Kidney glomerular epithelial cell (primary cell): ENCODE measurements at regions not wholly inside any gene's neighbourhood (a gene's known extent, or its start where the extent isn't known, plus 50 kb on each side); places are given as distances from the start of the nearest gene placed in this dataset.
"Not testable (repeated sequence)": the region's sequence is repeated elsewhere in the genome, so short reads cannot be mapped to it uniquely, and the experiment has no call there.

Experiments
- DNase-seq: peaks from one replicate; lab custom pipeline; 2025; lab: John Stamatoyannopoulos, UW

DNA sequence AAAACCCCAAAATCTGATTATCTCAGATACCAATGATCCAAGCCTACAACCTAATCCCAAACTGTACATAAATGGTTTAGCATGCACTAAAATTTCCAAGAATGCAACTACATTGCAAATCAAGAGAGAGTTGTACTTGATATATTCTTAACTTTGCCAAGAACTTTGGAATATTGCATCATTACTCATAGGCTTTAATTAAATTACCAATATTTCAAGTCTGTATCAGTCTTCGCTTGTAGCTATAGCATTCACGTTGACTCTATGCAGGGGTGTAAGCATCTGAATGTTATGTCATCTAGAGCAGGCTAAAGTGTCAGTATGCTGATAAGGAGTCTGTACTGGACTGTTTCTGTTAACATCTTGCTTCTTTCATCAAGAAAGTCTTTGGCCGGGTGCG lies 56.3 kb downstream of the FOXI3 start:
- no peak for DNase-seq

DNA sequence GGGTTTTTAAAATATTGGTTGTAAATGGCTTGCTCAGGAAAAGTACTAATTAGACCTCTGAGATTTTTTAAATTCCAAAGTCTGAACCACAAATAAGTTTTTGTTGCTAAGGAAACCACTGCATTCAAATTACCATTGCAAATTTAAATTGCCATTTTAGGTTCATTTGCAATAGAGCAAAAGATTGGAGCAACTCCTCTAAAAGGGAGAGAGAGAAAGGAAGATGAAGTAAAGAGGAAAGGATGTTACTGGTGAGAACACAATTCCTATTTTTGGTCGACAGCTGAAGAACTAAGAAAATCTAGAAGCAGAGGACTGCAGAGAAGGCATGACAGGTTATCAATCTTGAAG lies 74.9 kb downstream of the FOXI3 start:
- DNase-seq, result no peak

DNA sequence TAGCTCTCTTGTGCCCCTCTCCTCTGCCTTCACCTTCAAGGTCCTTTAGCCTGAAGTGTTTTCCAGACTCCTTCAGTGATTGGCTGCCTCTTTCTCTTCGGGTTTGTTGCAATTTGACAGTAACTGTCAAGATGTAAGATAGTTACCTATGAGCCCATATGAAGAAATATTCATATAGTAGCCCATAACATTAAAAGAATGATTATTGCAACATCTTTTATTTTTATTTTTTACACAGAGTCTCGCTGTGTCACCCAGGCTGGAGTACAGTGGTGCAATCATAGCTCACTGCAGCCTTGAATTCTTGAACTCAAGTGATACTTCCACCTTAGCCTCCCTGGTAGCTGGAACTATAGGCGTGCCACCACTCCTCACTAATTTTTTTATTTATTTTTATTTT lies 80.5 kb downstream of the FOXI3 start:
- DNase-seq, result no peak

DNA sequence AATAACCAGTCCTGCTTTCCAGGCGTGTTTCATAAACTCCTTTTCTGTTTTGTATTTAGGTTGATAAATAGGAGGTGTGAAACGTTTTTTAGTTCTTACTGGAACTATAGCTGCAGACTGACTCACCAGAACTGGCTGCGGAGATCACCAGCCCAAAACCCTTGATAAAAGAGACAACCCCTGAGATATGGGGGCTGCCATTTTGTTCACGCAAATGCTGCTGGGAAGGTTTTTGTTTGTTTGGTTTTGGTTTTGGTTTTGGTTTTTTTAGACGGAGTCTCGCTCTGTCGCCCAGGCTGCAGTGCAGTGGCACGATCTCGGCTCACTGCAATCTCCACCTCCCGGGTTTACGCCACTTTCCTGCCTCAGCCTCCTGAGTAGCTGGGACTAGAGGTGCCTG lies 87.1 kb downstream of the FOXI3 start:
- not testable (repeated sequence) for DNase-seq

DNA sequence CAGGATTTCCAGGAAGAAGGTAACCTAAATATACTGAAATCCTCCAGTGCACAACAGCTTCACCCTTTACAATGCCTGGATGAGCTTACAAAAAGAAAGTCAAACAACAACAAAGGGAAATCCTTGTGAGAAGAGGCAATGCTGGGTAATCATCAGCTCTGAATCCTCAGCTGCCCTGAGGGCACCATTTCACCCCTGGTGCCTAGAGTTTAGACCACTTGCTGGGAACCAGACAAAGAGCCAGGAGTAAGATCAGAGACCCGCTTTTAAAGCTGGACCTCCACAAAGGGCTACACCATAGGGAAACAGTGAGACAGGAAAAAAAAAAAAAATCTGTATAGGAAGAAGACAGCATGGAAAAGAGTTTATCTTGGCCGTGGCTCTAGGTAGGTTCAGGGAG lies 97.0 kb downstream of the FOXI3 start:
- no peak for DNase-seq

DNA sequence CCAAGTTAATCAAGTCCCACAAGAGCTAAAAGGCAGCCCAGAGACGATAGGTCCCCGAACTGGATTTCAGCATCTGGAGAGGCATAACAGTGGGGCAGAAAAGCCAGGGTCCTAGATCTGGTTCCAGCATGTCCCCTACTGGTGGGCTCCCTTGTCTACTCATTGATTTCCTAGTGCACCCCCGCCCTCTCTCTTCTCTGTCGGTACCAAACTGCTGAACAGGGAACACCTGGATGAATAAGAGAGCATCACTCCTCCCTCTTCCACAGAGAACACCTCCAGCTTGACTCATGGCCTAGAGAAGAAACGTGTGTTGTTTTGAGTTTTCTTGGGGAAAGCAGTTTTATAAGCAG lies 101.3 kb downstream of the FOXI3 start:
- no peak for DNase-seq

DNA sequence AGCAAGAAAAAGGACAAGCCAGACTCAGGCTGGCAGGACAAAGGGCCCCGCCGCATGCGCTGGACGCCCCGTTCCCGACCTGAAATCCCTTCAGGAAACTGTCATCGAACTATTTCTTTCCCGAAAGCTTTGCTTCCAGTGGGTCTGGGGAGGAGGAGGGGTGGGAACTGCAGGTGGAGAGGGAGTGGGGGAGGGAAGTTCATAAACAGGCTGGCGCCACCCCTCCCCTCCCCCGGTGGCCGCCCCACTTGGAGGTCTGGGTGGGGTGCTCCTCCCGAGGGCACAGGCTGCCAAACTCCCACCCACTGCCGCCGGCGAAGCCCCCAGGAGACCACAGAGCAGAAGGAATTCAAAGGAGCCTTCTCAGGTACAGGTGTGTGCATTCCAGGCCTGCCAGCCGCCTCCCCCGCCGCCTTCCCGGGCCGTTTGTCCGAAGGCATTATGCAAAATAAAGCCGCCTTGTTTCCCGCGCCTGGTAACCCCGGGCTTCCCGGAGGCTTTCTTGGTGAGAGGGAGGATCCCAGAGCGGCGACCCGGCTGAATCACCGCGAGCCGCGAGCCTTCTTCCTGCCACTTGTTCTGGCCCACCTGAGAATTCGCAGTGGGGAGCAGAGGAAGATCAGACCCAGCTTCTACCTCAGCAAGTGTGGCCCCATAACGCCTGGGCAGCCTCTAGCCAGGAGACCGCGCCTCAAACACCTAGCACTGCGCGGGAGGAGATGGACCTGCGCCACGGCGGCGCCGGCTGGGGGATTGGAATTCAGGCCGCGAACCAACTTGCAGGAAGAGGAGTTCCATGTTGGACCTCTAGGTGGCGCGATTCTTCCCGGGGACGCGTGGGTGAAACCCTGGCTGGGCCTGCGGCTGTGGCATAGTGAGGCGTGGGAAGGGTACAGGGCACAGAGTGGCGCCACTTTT lies 101.9 kb downstream of the FOXI3 start:
- DNase-seq, result no peak

DNA sequence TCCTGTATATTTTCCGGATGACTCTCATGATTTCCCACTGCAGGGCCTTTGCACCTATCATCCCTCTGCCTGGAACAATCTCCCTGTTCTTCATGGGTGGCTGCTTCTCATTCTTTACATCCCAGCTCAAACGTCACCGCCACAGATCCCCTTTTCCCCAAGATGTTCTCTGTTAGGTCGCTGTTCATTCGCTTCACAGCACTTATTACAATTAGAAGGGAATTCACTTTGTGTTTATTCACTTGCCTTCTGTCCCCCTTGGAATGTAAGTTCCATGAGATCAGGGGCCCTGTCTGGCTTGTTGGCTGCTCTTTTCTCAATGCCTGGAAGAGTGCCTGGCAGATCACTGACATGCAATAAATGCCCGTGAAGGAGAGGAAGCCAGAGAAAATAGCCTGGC lies 106.7 kb downstream of the FOXI3 start:
- no peak for DNase-seq

DNA sequence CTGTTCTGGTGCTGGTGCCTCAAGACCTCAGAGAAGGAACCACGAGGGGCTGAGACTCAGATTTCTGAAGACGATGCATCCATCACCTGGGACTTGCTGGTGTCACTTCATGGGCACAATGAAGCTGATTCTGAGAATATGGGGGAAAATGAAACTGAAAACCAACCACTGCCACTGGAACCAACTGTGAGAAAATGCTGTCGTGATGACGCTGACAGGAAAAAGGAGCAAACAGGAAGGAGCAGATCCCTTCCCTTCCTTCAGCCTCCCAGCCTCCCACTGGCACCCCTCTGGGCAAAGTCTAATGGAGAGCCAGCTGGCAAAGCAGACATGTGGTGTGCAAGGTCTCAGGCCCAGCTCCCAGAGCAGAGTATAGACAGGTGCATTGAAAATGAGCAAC lies 109.7 kb downstream of the FOXI3 start:
- no peak for DNase-seq

DNA sequence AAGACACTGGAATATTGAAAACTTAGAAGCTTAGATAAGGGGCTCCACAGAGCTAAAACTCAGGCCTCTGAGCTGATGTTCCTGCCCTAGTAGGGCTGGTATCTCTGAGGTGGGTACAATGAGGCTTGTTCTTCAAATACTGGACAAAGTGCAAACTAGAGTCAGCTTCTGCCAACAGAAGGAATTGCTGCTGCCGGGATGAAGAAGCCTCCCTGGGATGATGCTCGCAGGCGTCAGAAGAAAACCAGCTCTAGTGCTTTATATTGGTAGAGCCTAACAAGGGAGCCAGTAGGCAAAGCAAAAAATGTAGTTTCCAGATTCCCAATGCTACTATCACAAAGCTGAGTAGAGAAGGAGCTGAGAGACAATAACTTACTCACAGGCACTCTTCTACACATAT lies 118.1 kb downstream of the FOXI3 start:
- no peak for DNase-seq

DNA sequence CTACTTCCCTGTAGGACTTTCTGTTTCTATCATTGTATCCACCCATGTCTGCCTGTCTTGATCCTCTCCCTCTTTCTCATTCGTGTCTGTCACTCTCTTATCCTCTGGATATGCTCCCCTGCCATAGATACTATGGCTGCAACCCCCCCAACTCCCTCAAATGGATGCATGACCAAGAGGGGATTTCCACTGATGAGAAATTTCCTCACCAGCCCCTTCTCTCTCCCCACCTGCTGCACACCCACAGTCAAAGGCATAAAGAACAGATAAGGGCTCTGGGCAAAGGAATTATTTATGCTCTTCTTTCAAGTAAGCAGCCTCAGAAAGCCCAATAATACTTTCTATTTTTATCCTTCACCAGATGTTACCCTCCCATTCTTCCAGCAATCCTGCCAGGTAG lies 121.3 kb downstream of the FOXI3 start:
- no peak for DNase-seq

DNA sequence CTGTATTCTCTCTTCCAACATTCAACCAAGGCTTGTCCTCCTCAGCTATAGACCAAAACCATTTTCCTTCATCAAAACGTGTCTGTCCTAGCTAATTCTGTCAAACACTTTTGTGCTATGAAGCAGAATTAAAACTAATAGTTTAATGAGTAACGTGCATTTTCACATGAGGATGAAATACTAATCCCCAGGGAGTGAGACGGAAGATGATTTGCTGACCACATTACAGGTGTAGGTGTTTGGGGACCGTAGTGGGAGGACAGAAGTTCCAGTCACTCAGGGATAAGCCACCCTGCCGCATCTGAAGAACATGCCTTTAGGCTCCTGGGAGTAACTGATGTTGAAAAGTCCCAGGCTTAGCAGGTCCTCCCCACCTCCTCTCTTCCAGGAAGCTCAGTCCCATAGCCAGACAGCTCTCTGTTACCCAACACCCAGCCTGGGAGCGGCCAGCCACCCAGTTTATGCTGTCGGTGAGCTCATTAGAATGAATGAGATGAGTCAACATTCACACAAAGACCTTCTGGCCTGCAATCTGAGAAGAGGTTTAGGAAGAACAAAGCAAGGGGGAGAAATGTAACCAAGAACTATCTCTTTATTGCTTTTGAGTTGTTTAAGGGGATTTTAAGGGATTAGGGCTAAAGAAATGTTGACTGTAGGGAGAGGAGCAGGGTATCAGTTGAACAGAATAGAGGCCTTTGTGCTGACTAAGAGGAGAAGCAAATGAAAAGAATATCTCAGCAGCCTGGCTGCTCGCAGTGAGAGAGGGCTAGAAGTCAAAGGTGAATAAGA lies 122.5 kb downstream of the FOXI3 start:
- peak; percentile 65 for DNase-seq

DNA sequence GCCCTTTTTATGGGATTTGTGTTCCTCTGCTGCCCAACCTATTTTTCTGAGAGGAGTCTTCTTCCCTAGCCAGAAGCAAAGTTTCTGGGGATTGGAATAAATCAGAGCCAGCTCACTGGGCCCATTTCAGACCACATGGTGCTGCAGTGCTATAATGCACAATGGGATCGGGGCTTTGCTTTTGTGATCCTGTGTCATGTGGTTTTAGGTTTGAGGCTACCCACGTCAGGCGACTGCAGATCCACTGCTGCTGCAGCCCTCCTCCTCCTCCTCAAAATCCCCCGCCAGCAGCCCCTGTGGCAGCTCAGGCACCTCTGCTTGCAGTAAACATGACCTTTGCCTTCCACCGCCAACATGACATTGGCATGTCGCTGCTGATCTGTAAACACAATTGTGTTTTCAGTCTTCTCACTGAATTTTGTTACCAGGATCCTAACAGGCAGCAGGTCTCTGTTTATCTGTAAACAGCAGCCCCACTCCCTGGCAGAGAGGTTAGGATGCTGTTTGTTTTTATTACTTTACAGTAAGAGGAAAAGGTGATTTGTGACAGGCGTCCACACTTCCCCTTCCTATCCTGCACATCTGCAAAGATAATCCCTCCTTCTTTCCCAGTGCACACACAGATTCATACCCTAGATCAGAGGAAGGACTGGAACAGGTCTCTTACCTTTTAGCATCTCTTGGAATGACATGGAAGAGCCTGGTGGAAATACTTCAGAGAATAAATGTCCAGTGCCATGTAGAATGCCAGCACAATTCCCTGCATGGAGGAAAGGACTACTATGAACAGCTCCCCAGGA lies 130.8 kb downstream of the FOXI3 start:
- no peak for DNase-seq

DNA sequence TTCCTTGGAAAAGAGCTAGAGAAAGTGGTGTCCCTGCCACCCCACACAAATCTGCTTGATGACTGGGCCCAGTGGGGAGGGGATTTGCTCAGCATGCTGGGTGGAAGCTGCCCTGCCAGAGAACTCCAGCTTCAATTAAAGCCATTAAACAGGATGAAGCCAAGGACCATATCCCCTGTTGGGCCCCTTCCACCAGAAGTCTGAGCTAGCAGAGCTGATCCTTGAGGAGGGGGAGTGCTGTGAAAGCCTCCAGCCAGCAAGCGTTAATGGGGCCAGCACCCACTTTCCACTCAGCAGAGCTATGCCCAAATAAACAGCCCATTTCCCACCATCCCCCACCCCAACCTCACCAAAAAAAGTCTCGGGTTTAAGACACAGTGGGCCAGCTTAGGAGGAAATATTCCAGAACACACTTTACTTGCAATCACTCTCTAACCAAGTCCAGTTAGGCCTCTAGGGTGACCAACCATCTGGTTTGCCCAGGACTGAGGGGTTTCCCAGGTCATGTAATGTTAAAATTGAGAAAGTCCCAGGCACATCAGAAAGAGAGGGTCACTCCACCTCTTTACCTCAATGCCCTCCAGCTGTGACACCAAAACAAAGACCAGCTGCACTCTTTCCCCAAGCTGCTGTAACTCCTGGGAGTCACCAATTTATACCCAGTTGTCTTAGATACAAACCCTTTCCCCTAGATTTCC lies 132.3 kb downstream of the FOXI3 start:
- no peak for DNase-seq

DNA sequence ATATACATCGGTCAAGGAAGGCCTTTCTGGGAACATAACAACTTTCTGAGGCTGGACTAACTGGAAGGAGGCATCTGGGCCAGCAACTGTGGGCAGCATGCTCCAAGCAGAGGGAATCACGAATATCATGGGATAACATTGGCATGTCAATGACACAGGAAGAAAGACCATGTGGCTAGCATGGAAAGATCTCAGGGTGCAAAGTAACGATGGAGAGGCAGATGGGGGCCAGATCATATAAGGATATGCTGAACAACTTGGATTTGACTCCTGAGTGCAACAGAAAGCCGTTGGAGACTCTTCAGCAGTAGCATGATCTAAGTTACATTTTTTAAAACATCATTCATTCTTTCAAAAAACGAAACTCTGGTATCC lies 133.6 kb downstream of the FOXI3 start:
- no peak for DNase-seq

DNA sequence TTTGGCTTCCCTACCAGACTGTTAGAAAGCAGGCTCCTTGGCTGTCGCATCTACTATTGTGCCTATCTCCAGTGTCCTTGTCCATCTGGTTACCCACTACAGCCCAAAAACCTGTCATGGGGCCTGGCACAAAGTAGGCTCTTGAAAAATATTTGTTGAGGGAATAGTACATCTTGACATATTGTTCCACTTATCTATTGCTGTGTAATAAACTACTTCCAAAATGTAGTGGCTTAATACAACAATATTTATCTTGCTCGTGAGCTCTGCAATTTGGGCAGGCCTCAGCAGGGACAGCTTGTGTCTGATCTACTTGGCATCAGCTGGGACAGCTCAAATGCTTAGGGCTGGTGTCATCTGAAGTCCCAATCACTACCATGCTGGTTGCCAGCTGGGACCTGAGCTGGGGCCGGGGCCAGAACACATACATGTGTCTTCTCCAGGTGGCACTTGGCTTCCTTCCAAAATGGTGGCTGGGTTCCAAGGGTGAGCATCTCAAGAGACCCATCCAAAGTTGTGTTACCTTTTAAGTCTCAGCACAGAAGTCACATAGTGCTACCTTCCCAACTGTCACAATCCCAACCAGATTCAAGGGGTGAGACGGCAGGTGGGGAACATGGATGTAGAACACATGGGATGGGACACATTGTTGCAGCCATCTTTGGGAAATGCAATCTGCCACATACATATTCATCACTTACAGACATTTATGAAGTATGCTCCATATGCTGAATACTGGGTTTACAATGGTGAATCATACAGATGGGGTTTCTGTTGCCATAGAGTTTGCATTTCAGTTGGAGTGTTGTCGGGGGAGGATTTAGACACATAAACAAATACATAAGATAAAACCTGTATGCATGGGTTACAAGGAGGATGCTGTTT lies 134.2 kb downstream of the FOXI3 start:
- DNase-seq, result no peak

DNA sequence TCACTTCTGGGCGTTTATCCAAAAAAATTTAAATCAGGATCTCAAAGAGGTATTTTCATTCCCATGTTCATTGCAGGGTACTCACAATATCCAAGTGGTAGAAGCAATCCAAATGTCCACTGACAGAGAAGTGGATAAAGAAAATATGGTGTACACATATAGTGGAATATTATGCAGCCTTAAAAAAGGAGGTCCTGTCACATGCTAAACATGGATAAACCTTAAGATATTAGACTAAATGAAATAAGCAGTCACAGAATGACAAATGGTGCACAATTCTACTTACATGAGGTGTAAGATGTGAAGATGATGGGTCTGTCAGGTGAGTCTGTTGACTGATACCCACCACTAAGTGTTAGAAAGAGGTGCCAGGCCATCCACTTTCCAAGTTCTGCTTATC lies 140.6 kb downstream of the THNSL2 start:
- DNase-seq, result no peak

DNA sequence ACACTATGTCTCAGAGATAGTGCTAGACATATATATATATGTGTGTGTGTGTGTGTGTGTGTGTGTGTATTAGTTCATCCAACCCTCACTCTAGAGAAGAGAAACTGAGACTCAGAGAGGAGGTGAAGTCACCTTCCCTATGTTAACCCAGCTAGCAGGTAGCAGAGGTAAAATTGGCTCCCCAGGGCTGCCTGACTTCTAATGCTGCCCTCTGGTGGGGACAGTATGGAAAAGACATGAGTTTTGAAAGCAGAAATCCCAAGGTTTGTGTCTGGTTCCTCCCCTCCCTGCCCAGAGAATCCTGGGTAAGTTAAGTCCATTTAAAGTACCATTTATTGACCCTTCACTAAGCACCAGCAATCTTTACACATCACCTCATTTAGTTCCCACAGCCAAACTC lies 137.7 kb downstream of the THNSL2 start:
- DNase-seq, result peak; percentile 12

DNA sequence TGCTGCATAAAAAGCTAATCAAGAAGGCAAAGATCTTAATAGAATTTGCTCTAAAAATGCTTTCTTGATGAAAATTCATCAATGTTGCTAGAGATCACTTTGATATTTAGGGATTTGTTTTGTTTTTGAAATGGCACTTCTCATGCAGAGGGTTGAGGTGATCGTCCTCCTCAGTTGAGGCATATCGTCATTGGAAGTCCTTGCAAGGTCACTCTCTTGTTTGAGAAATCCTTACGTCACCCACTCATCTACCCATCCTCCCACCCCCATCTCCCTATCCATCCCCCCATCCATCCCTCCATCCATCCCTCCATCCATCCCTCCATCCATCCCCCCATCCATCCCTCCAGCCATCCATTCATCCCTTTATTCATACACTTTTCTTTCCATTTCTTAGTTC lies 133.7 kb downstream of the THNSL2 start:
- no peak for DNase-seq

DNA sequence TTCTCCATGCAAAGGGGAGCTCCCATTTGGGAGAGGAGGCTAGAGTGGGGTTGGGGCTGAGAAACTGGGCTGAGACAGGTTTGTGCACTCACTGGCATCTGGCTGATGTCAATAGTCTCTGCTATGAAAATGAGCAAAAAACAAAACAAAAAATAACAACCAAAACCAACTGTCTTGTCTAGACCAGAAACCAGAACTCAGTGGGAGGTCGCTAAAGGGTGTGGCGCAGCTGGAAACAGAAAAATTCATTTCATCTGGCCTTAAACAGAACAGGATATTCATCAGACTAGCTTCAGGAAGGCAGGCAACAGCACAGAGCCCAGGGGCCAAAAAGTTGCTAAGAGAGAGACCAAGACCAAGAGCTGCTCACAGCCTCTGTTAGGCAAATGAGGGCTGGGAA lies 126.1 kb downstream of the THNSL2 start:
- no peak for DNase-seq
